ENCODE measurements at regions not wholly inside any gene's neighbourhood (a gene's known extent, or its start where the extent isn't known, plus 50 kb on each side); places are given as distances from the start of the nearest gene placed in this dataset.

- no peak overlapping the region for H3K4me3 ChIP-seq (ENCODE audit: low read depth, low read length)
- TF ChIP-seq, protein P1, sequence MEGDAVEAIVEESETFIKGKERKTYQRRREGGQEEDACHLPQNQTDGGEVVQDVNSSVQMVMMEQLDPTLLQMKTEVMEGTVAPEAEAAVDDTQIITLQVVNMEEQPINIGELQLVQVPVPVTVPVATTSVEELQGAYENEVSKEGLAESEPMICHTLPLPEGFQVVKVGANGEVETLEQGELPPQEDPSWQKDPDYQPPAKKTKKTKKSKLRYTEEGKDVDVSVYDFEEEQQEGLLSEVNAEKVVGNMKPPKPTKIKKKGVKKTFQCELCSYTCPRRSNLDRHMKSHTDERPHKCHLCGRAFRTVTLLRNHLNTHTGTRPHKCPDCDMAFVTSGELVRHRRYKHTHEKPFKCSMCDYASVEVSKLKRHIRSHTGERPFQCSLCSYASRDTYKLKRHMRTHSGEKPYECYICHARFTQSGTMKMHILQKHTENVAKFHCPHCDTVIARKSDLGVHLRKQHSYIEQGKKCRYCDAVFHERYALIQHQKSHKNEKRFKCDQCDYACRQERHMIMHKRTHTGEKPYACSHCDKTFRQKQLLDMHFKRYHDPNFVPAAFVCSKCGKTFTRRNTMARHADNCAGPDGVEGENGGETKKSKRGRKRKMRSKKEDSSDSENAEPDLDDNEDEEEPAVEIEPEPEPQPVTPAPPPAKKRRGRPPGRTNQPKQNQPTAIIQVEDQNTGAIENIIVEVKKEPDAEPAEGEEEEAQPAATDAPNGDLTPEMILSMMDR (conservative IDR thresholded peaks at IDR 0.05; ENCODE audit: low read depth, low read length), result no peak
Observed at GRCh38 chr12:112741106-112741505, 50.4 kb upstream of the RPH3A start.

More at GRCh38 chr12:112741106-112741505, 50.4 kb upstream of the RPH3A start:
- no peak for DNase-seq (ENCODE audit: low read depth)
